WI38 (cell line): ENCODE measurements at regions not wholly inside any gene's neighbourhood (a gene's known extent, or its start where the extent isn't known, plus 50 kb on each side); places are given as distances from the start of the nearest gene placed in this dataset.
"Not testable (repeated sequence)": the region's sequence is repeated elsewhere in the genome, so short reads cannot be mapped to it uniquely, and the experiment has no call there.

Experiments
- H3K4me3 ChIP-seq: 2 replicates; pipeline ENCODE4 v1.5.1; 2011; ENCODE audit warnings: low read depth, mild to moderate bottlenecking, control low read depth, low read length
- CTCF ChIP-seq: IDR thresholded peaks from 2 replicates; pipeline ENCODE4 v1.5.1; 2012; ENCODE audit warnings: low read depth, mild to moderate bottlenecking, control low read depth, low read length

- no peak overlapping the region for H3K4me3 ChIP-seq
Measured at GRCh38 chr11:70901951-70902521, 350.3 kb downstream of the SHANK2 start.

DNA sequence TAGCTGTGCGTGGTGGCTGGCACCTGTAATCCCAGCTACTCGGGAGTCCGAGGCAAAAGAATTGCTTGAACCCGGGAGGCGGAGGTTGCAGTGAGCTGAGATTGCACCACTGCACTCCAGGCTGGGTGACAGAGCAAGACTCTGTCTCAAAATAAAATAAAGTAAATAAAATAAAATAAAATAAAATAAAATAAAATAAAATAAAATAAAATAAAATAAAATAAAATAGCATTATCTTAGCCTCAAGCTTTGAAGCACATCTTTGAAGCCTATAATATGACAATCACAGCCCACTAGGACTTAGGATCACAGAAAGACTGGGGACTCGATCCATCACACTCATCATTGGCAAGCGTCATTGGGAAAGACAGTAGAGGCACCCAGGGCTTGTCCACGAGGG, 349.1 kb downstream of the SHANK2 start:
- H3K4me3 ChIP-seq, result not testable (repeated sequence)

More at GRCh38 chr11:70901951-70902521, 350.3 kb downstream of the SHANK2 start:
- no peak for TF ChIP-seq CTCF

DNA sequence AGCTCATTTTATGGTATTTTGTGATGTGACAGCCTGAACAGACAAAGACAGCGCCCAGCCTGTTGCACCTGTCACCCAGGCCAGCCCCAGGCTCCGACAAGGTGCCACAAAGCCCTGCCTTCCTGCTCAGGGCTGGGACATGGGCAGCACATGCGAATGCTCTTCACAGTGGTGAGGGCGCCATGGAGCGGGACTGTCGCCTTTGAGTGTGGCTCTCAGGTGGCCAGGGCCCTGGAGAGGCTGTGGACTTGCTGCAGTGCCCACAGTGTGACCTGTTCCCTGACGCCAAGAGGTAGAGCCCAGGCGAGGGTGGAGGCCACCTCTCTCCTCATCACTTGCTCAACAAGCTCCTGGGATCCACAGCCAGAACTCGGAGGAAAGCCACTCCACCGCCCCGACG, 346.3 kb downstream of the SHANK2 start:
- no peak overlapping the region for H3K4me3 ChIP-seq
- no peak for TF ChIP-seq CTCF

GRCh38 chr11:70908223-70908622, 344.2 kb downstream of the SHANK2 start:
- no peak for TF ChIP-seq CTCF
- no peak overlapping the region for H3K4me3 ChIP-seq

GRCh38 chr11:70910835-70911234, 341.5 kb downstream of the SHANK2 start:
- no peak for TF ChIP-seq CTCF
- H3K4me3 ChIP-seq, result no peak overlapping the region

DNA sequence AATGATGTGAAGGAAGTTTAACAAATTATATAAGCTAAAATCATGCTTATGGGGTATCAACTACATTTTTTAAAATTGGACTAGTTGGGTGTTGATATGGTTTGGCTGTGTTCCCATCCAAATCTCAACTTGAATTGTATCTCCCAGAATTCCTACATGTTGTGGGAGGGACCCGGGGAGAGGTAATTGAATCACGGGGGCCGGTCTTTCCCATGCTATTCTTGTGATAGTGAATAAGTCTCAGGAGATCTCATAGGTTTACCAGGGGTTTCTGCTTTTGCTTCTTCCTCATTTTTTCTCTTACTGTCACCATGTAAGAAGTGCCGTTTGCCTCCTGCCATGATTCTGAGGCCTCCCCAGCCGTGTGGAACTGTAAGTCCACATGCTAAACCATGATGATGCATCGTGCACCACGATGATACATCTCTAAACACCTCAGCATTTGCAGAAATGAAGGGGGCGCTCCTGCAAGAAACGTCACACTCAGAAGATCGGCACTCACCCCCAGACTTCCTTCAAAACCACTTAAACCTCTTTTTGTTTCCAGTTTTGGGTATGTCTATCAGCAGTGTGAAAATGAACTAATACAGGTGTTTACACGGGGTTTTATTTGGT, 340.0 kb downstream of the SHANK2 start:
- TF ChIP-seq CTCF, result no peak

DNA sequence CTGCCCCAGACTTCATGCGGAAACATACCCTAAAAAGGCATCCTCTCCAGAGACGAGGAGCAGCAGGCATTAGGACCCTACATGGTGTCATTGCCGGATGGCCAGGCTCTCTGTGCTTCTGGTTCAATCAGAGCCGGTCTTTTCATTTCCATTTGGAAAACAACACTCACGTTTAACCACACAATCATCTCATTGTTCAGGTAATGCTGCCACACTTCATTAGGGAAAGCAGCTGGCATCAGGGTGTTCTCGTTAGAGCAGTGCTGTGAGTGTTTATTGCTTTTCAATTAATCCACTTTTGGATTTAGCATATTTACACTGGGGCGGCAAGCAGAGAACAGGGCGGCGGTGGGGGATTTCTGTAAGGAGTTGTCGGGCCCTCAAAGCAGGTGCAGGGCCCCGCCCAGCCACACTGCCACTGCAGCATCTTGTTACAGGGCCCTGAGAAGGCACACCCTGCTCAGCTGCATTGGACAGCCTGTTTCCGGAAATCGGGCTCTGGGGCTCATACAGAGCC, 338.6 kb downstream of the SHANK2 start:
- no peak for TF ChIP-seq CTCF
- no peak overlapping the region for H3K4me3 ChIP-seq

More for the DNA sequence above, 340.0 kb downstream of the SHANK2 start:
- H3K4me3 ChIP-seq, result no peak overlapping the region
